ENCODE measurements at regions not wholly inside any gene's neighbourhood (a gene's known extent, or its start where the extent isn't known, plus 50 kb on each side); places are given as distances from the start of the nearest gene placed in this dataset.
A peak's percentile ranks its signal among the peaks of the same experiment; 100 is the strongest.

- no peak for DNase-seq (ENCODE audit: extremely low spot score, unreplicated experiment)
- no peaks in the 10 kb centered on the region for H3K9me3 Mint-ChIP-seq (ENCODE audit: unreplicated experiment)
- peak; percentile 29 for TF ChIP-seq CTCF (IDR thresholded peaks at IDR 0.05)
- peaks cover 15% of the 10 kb centered on the region for H3K4me1 Mint-ChIP-seq (ENCODE audit: unreplicated experiment)
- no peak overlapping the region for H3K4me3 Mint-ChIP-seq (ENCODE audit: unreplicated experiment)
- H3K36me3 Mint-ChIP-seq (ENCODE audit: unreplicated experiment), result no peaks in the 10 kb centered on the region
- no peak overlapping the region for H3K27ac Mint-ChIP-seq (ENCODE audit: unreplicated experiment)
- H3K27me3 Mint-ChIP-seq (ENCODE audit: unreplicated experiment), result no peaks in the 10 kb centered on the region
Observed at GRCh38 chr4:119692001-119692400, 63.4 kb upstream of the PDE5A start.

- peaks cover 15% of the 10 kb centered on the region for H3K4me1 Mint-ChIP-seq (ENCODE audit: unreplicated experiment)
Observed at GRCh38 chr4:119690871-119691270, 62.3 kb upstream of the PDE5A start.

GRCh38 chr4:119688446-119688845, 59.8 kb upstream of the PDE5A start:
- Mint-ChIP-seq H3K27me3 (ENCODE audit: unreplicated experiment) (no peaks in the 10 kb centered on the region), H3K4me1 (ENCODE audit: unreplicated experiment) (peaks cover 28% of the 10 kb centered on the region), H3K36me3 (ENCODE audit: unreplicated experiment) (no peaks in the 10 kb centered on the region), H3K9me3 (ENCODE audit: unreplicated experiment) (no peaks in the 10 kb centered on the region), H3K4me3 (ENCODE audit: unreplicated experiment) (no peak overlapping the region), H3K27ac (ENCODE audit: unreplicated experiment) (no peak overlapping the region)
- no peak for DNase-seq (ENCODE audit: extremely low spot score, unreplicated experiment)
- TF ChIP-seq CTCF (IDR thresholded peaks at IDR 0.05), result no peak

More at GRCh38 chr4:119690871-119691270, 62.3 kb upstream of the PDE5A start:
- no peak overlapping the region for H3K27ac Mint-ChIP-seq (ENCODE audit: unreplicated experiment)
- H3K9me3 Mint-ChIP-seq (ENCODE audit: unreplicated experiment), result no peaks in the 10 kb centered on the region
- DNase-seq (ENCODE audit: extremely low spot score, unreplicated experiment), result no peak
- no peak overlapping the region for H3K4me3 Mint-ChIP-seq (ENCODE audit: unreplicated experiment)
- no peak for TF ChIP-seq CTCF (IDR thresholded peaks at IDR 0.05)
- H3K27me3 Mint-ChIP-seq (ENCODE audit: unreplicated experiment), result no peaks in the 10 kb centered on the region
- H3K36me3 Mint-ChIP-seq (ENCODE audit: unreplicated experiment), result no peaks in the 10 kb centered on the region

- Mint-ChIP-seq H3K4me1 (ENCODE audit: unreplicated experiment) (peaks cover 34% of the 10 kb centered on the region), H3K9me3 (ENCODE audit: unreplicated experiment) (no peaks in the 10 kb centered on the region), H3K36me3 (ENCODE audit: unreplicated experiment) (no peaks in the 10 kb centered on the region), H3K4me3 (ENCODE audit: unreplicated experiment) (no peak overlapping the region), H3K27ac (ENCODE audit: unreplicated experiment) (no peak overlapping the region), H3K27me3 (ENCODE audit: unreplicated experiment) (no peaks in the 10 kb centered on the region)
- DNase-seq (ENCODE audit: extremely low spot score, unreplicated experiment), result no peak
- no peak for TF ChIP-seq CTCF (IDR thresholded peaks at IDR 0.05)
Observed at GRCh38 chr4:119684463-119684862, 55.9 kb upstream of the PDE5A start.

- H3K9me3 Mint-ChIP-seq (ENCODE audit: unreplicated experiment), result no peaks in the 10 kb centered on the region
- no peak for TF ChIP-seq CTCF (IDR thresholded peaks at IDR 0.05)
- H3K36me3 Mint-ChIP-seq (ENCODE audit: unreplicated experiment), result no peaks in the 10 kb centered on the region
- peaks cover 43% of the 10 kb centered on the region for H3K4me1 Mint-ChIP-seq (ENCODE audit: unreplicated experiment)
- peak overlapping the region; percentile 51 for H3K27ac Mint-ChIP-seq (ENCODE audit: unreplicated experiment)
- no peaks in the 10 kb centered on the region for H3K27me3 Mint-ChIP-seq (ENCODE audit: unreplicated experiment)
- H3K4me3 Mint-ChIP-seq (ENCODE audit: unreplicated experiment), result no peak overlapping the region
- DNase-seq (ENCODE audit: extremely low spot score, unreplicated experiment), result no peak
Observed at GRCh38 chr4:119683518-119683917, 54.9 kb upstream of the PDE5A start.
